OCI-LY3 (cell line): ENCODE measurements at regions not wholly inside any gene's neighbourhood (a gene's known extent, or its start where the extent isn't known, plus 50 kb on each side); places are given as distances from the start of the nearest gene placed in this dataset.

ENCODE experiments used
- CTCF ChIP-seq: fragments of 200-600, 300-600 bp; sonication (generic); IDR thresholded peaks from 2 replicates; pipeline ENCODE4 v1.5.1; 2014; ENCODE audit warnings: antibody characterized with exemption, low read length, low read depth
- EZH2phosphoT487 ChIP-seq: fragments of 200-600 bp; shearing (Covaris generic); IDR thresholded peaks from 2 replicates; pipeline ENCODE4 v1.6.1; 2018; ENCODE audit warnings: antibody characterized with exemption, mixed run types, low read depth

- TF ChIP-seq CTCF (no peak), EZH2phosphoT487 (no peak)
These were observed 66.2 kb upstream of the CTDP1 start for GRCh38 chr18:79613186-79613931.
